ENCODE measurements at regions not wholly inside any gene's neighbourhood (a gene's known extent, or its start where the extent isn't known, plus 50 kb on each side); places are given as distances from the start of the nearest gene placed in this dataset.

GRCh38 chr4:98804403-98804802, 124.5 kb downstream of the EIF4E start:
- TF ChIP-seq ATF3 (IDR thresholded peaks at IDR 0.05) (no peak), POLR2AphosphoS5 (IDR thresholded peaks at IDR 0.05; ENCODE audit: low read depth, low read length) (no peak), REST (IDR thresholded peaks at IDR 0.05; ENCODE audit: low read depth) (no peak), SIN3A (IDR thresholded peaks at IDR 0.05; ENCODE audit: low read depth) (no peak), EZH2 (IDR thresholded peaks at IDR 0.05) (no peak), CTCF (IDR thresholded peaks at IDR 0.05 in 2 of 3, conservative IDR thresholded peaks at IDR 0.05 in 1 of 3; ENCODE audit: borderline replicate concordance in 1 of 3, insufficient read depth in 1 of 3, low read depth in 2 of 3, low read length in 2 of 3) (no peak), EGR1 (IDR thresholded peaks at IDR 0.05; ENCODE audit: low read depth) (no peak), SP1 (IDR thresholded peaks at IDR 0.05; ENCODE audit: low read depth) (no peak), POLR2A (IDR thresholded peaks at IDR 0.05; ENCODE audit: borderline replicate concordance, extremely low read depth, insufficient read depth, insufficient read length) (no peak), MAX (IDR thresholded peaks at IDR 0.05) (no peak)

Data from HCT116 (cell line).